ENCODE measurements at regions not wholly inside any gene's neighbourhood (a gene's known extent, or its start where the extent isn't known, plus 50 kb on each side); places are given as distances from the start of the nearest gene placed in this dataset.
A peak's percentile ranks its signal among the peaks of the same experiment; 100 is the strongest.

DNA sequence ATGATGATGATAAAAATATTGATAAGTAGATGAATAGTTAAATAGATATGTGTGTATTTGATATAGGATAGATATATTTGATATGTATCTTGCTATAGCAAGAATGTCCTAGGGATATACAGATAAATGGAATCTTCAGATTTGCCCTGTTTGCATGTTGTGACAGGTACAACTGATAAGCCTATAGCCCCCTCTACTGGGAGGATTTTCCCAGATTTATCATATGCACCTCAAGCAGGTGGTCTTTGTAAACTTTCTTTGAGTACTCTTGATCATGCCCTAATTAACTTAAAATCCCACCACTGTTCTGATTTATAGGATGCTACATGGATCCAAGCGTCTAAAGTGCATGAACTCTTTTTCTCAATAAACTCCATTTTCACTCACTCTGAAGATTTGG is 1050.7 kb downstream of the SORCS3 start:
- no peak overlapping the region for H2BK120ac ChIP-seq (replicated peaks; ENCODE audit: low read depth, low read length)
- H3K23me2 ChIP-seq (ENCODE audit: low read depth, low read length): no peaks in the 10 kb centered on the region
- no peak overlapping the region for H4K5ac ChIP-seq (ENCODE audit: insufficient read length, low read depth, low read length)
- no peaks in the 10 kb centered on the region for H3K27me3 ChIP-seq (replicated peaks in 1 of 4; ENCODE audit: control insufficient read depth in 3 of 4, extremely low read depth in 1 of 4, insufficient read depth in 3 of 4, low read length in 3 of 4)
- WGBS, 2 experiments (ENCODE audit: extremely low coverage in 1 of 2, insufficient coverage in 1 of 2, insufficient read length in 1 of 2, insufficient replicate concordance in 2 of 2, low coverage in 1 of 2, low lambda C conversion rate in 2 of 2, missing lambda C conversion rate in 1 of 2): 26% methylated on average over 1 of the region's 1 CpG; no CpG with 5 or more reads in 1 of the 2 experiments
- H3K4ac ChIP-seq (replicated peaks; ENCODE audit: insufficient read length, low read depth, low read length): no peak overlapping the region
- H3K4me3 ChIP-seq (ENCODE audit: extremely low read depth in 1 of 4, insufficient read depth in 2 of 4, low read depth in 3 of 4, low read length in 4 of 4): no peak overlapping the region
- no peak overlapping the region for H3K23ac ChIP-seq (ENCODE audit: insufficient read length)
- no peak overlapping the region for H2BK20ac ChIP-seq (ENCODE audit: low read length)
- H4K91ac ChIP-seq (replicated peaks; ENCODE audit: insufficient read length, low read length): no peak overlapping the region
- H2AFZ ChIP-seq (ENCODE audit: low read length): no peak overlapping the region
- H4K20me1 ChIP-seq (replicated peaks in 1 of 2; ENCODE audit: control insufficient read depth in 1 of 2, insufficient read depth in 2 of 2, low read length in 2 of 2): no peaks in the 10 kb centered on the region
- DNase-seq (ENCODE audit: low read depth in 1 of 2, low spot score in 2 of 2): no peak
- ChIA-PET POLR2A (ENCODE audit: partially characterized antibody) (no interaction called here), CTCF (ENCODE audit: partially characterized antibody) (interaction anchor here (0.7 to 6.9 kb wide), 24 partner anchors 8 to 990 kb away, joined by 3 to 85 read pairs (median 3); no protein-coding TSS in a partner anchor)
- H3K4me2 ChIP-seq (ENCODE audit: insufficient read depth in 1 of 2, low read depth in 2 of 2, low read length in 2 of 2): no peak overlapping the region
- H4K8ac ChIP-seq (ENCODE audit: extremely low read depth, insufficient read depth, low read length): no peak overlapping the region
- no peak overlapping the region for H3K56ac ChIP-seq (replicated peaks; ENCODE audit: insufficient read length, low read depth, low read length)
- no peak overlapping the region for H3K9ac ChIP-seq (replicated peaks in 1 of 4; ENCODE audit: extremely low read depth in 1 of 4, low read depth in 3 of 4, low read length in 3 of 4)
- peaks cover 0 to 3% (median 0%) of the 10 kb centered on the region in 4 experiments; a peak in 1 of 7 replicates for H3K4me1 ChIP-seq (replicated peaks in 1 of 4; ENCODE audit: control insufficient read depth in 3 of 4, insufficient read depth in 4 of 4, low read length in 3 of 4)
- FAIRE-seq: peak; percentile 36
- H3K9me3 ChIP-seq (ENCODE audit: insufficient read depth in 2 of 2, low read depth in 1 of 2, low read length in 1 of 2): no peaks in the 10 kb centered on the region
- H2AK5ac ChIP-seq (ENCODE audit: low read depth, low read length): no peak overlapping the region
- no peak overlapping the region for H3K14ac ChIP-seq (ENCODE audit: insufficient read length)
- no peak overlapping the region for H3K27ac ChIP-seq (ENCODE audit: low read depth, low read length)
- H3K18ac ChIP-seq (ENCODE audit: extremely low read depth, low read length): no peak overlapping the region
- H3K36me3 ChIP-seq (ENCODE audit: control insufficient read depth in 2 of 4, insufficient read depth in 4 of 4, low read length in 3 of 4): no peaks in the 10 kb centered on the region
- no peaks in the 10 kb centered on the region for H3K79me2 ChIP-seq (ENCODE audit: control insufficient read depth in 1 of 2, insufficient read depth in 2 of 2, low read length in 2 of 2)
- H2BK15ac ChIP-seq (ENCODE audit: low read length): no peak overlapping the region
- H2BK12ac ChIP-seq (ENCODE audit: low read depth, low read length): no peak overlapping the region
- H3K79me1 ChIP-seq (ENCODE audit: low read depth, low read length): no peaks in the 10 kb centered on the region
- TF ChIP-seq GTF2F1 (IDR thresholded peaks at IDR 0.05; ENCODE audit: borderline replicate concordance, low read depth, low read length) (no peak), RAD21 (IDR thresholded peaks at IDR 0.05 in 1 of 2, conservative IDR thresholded peaks at IDR 0.05 in 1 of 2; ENCODE audit: low read depth in 2 of 2, low read length in 2 of 2) (peak; percentile 96 to 97), ZNF274 (IDR thresholded peaks at IDR 0.05; ENCODE audit: borderline replicate concordance, extremely low read depth, low read length) (no peak), TEAD4 (IDR thresholded peaks at IDR 0.05; ENCODE audit: low read depth, low read length) (no peak), MAFK (IDR thresholded peaks at IDR 0.05; ENCODE audit: low read depth, low read length) (peak; percentile 58; the same call in 1 of the 2 replicates), YY1 (IDR thresholded peaks at IDR 0.05; ENCODE audit: low read depth, low read length) (no peak)
- TF ChIP-seq, protein P1, sequence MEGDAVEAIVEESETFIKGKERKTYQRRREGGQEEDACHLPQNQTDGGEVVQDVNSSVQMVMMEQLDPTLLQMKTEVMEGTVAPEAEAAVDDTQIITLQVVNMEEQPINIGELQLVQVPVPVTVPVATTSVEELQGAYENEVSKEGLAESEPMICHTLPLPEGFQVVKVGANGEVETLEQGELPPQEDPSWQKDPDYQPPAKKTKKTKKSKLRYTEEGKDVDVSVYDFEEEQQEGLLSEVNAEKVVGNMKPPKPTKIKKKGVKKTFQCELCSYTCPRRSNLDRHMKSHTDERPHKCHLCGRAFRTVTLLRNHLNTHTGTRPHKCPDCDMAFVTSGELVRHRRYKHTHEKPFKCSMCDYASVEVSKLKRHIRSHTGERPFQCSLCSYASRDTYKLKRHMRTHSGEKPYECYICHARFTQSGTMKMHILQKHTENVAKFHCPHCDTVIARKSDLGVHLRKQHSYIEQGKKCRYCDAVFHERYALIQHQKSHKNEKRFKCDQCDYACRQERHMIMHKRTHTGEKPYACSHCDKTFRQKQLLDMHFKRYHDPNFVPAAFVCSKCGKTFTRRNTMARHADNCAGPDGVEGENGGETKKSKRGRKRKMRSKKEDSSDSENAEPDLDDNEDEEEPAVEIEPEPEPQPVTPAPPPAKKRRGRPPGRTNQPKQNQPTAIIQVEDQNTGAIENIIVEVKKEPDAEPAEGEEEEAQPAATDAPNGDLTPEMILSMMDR (IDR thresholded peaks at IDR 0.05; ENCODE audit: control extremely low read depth in 1 of 3, insufficient read depth in 1 of 3, low read depth in 1 of 3, low read length in 3 of 3): peak in 2 of 3 experiments; percentile 59 to 71; a peak in 3 of 4 replicates
- no peak overlapping the region for H2BK5ac ChIP-seq (ENCODE audit: low read depth, low read length)
